IPS DF 4.7 (cell line): ENCODE measurements at regions not wholly inside any gene's neighbourhood (a gene's known extent, or its start where the extent isn't known, plus 50 kb on each side); places are given as distances from the start of the nearest gene placed in this dataset.

Source experiments
- DNase-seq: peaks from one replicate; pipeline ENCODE4 v3.0.0-alpha.2; 2013; ENCODE audit warnings: low spot score; ENCODE audit errors: extremely low read depth

DNA sequence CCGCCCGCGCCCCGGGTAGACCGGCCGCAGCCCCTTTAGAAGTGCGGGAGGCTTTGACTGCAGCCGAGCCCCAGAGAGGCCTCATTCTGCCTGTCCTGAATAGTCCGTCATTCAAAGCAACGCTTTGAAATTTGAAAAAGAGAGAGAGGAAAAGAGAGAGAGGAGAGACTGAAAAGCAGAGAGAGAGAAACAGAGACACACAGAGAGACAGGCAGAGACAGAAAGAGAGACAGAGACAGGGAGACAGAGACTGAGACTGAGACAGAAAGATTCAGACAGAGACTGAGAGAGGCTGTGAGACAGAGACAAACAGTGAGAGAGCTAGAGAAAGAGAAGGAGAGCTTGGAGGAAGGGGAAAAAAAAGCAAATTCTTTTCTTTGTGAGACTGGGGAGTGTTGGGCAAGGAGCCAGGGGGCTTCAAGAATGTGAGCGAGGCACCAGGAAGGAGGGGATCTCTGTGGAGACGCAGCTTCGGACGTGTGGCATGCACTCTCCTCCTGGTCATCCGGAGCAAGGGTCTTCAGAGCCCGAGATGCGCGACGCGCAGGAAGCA lies 73.1 kb downstream of the MYCN start:
- DNase-seq: no peak

DNA sequence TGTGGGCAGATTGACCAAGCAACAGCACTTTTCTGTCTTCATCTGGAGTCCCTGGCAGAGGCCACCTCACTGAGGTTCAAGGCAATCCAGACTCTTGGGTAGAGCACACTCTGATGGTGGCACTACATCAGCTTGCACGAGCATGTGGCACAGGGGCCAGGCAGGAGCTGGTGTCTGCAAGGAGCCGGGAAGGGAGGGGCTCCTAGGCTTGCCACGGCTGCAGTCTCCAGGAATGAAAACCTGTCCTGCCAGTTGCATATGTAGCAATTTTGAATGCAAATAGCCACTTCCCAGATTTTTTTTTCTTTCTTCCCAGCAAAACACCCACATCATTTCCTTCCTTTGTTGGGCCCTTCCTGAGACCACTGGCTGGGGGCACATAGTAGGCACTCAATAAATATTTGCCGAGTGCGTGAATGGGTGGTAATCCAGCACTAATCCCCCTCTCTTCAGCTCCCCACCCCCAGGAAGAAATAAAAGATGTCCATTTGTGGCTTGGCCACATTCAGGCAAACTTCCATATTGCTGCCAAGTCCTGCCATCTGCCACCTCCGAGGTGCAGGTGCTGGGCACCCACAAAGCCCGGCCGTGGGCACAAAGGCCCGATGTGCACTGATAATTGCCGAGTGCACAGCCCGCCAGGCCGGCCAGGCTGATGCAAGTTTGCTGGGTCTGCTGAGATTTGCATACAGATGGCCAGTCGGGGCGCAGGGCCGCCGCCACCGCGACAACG lies 72.4 kb downstream of the MYCN start:
- no peak for DNase-seq

- no peak for DNase-seq
Observed at GRCh38 chr2:16012029-16012596, 71.8 kb downstream of the MYCN start.

DNA sequence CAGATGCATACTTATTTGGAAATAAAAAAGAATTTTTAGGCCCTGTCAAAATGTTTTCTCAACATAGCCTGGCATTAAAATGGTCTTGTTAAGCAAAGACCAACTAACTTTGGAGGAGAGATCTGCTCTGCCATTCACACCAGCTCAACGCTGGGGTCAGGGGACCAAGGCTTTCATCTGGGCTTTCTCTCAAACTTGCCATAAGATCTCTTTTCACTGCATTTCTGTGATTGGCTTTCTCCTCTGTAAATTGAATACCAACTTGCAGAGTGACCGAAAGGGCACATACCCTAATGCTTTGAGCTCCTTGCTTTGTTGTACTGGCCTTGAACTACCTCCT lies 71.2 kb downstream of the MYCN start:
- DNase-seq: no peak

DNA sequence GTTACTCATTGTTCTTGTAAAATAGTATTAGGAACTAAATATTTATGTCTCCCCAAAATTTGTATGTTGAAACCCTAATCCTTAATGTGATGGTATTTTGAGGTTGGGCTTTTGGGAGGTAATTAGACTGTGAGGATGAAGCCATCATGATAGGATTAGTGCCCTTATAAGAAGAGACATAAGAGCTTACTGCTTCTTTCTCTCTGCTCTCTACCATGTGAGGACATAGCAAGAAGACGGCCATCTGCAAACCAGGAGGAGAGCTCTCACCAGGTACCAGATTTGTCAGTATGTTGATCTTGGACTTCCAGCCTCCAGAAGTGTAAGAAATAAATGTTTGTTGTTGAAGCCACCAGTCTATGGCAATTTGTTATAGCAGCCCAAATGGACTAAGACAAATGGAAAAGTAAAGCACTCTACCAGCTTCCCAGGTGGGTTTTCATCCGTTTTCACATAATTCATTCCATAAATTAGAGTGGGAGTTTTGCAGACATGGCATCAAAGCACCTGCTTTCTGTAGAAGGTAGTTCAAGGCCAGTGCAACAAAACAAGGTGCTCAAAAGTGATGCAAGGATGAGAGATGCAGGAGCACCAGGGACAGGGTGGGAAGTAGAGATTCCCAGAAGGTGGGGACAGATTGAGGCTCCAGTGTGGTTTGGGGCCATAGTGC lies 70.7 kb downstream of the MYCN start:
- DNase-seq: no peak

- DNase-seq: no peak
Observed at GRCh38 chr2:16010011-16010410, 69.7 kb downstream of the MYCN start.

DNA sequence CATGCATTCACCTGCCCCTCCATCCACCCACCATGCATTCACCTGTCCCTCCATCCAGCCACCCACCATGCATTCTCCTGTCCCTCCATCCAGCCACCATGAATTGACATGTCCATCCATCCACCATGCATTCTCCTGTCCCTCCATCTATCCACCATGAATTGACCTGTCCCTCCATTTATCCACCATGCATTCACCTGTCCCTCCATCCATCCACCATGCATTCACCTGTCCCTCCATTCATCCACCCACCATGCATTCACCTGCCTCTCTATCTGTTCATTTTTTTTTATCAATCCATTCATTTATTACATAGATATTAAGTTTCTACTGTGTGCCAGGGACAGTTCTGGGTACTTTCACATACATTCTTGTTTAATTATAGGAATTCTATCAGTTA lies 69.2 kb downstream of the MYCN start:
- DNase-seq: no peak

DNA sequence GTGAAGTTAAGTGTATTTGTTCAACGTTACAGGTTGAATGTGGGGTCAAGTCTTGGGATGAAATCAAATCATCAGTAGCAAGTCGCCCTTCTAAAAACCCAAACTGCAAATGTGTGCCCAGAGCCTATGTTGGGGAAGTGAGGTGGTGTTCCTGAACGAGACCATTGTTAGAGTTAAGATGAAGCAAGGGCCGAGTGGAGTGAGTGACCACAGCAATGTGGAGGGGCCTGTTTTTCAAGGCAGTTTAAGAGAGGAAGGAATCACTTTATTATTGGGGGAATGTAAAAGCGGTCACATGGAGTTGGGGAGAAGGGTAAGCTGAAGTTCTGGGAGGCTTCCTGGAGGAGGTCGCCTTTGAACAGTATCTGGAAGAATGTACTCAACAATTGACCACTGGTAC lies 68.5 kb downstream of the MYCN start:
- DNase-seq: no peak

- no peak for DNase-seq
Observed at GRCh38 chr2:16008331-16008850, 68.0 kb downstream of the MYCN start.

DNA sequence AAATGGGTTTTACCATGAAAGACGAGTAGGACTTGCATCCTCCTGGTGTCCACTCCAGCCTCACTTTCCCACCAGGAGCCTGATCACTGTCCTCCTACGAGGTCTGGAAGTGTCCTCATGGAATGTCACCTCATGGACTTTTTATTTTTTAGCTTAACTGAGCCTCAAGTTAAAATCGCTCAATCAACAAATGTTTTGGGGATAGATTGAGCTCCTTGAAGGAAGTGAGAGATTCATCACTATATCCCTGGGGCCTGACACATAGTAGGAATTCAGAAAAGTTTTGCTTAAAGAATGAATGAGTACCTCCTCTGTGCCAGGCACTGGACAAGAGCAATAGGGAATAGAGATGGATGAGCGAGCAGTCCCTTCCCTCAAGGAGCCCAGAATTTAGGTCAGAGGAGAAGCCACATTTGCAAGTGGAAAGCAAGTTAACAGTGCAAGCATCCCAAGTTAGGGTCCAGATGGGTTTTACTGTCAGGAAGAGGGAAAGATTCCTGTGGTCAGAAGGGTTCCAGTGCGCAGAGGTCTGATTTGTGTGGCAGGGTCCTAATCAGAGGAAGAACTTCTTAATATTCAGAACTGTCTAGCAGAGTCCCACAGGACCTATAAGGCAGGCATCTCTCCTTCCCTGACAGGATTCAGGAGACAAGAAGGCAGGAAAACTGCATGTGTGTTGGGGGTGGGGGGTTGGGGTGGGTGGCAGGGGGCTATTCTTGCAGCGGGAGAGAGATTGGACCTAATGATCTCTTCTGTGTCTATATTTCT lies 67.0 kb downstream of the MYCN start:
- no peak for DNase-seq

- no peak for DNase-seq
Observed at GRCh38 chr2:16006537-16007166, 66.3 kb downstream of the MYCN start.

DNA sequence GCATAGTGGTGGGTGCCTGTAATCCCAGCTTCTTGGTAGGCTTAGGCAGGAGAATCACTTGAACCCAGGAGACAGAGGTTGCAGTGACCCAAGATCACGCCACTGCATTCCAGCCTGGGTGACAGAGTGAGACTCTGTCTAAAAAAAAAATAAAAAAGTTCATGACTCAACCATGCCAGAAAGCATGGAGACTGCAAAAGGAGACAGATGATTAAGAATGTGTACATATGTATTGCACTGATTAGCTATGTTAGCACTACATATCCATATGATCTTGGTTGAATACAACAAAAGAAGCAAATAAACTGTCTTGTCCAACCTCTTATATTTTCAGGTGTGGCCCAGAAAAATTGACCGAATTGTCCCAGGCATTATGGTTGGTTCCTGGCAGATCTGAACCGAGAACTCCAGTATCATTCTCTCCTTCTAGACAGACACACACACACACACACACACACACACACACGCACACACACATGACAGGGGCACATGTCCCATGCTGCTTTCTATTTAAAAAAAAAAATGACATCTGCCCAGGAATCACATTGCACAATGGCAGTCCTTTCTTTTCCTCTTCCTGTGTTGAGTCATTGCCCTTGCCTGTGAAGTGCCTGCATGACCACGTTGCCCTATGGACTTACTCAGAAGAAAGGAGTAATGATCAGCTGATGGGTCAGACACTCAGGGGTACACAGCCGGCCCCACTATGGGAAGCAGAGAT lies 65.6 kb downstream of the MYCN start:
- DNase-seq: no peak

GRCh38 chr2:16005389-16005788 lies 65.0 kb downstream of the MYCN start:
- no peak for DNase-seq

GRCh38 chr2:16003809-16004208 lies 63.5 kb downstream of the MYCN start:
- no peak for DNase-seq

- DNase-seq: no peak
Observed at GRCh38 chr2:16003152-16003551, 62.8 kb downstream of the MYCN start.

GRCh38 chr2:16002575-16002974 lies 62.2 kb downstream of the MYCN start:
- DNase-seq: no peak

DNA sequence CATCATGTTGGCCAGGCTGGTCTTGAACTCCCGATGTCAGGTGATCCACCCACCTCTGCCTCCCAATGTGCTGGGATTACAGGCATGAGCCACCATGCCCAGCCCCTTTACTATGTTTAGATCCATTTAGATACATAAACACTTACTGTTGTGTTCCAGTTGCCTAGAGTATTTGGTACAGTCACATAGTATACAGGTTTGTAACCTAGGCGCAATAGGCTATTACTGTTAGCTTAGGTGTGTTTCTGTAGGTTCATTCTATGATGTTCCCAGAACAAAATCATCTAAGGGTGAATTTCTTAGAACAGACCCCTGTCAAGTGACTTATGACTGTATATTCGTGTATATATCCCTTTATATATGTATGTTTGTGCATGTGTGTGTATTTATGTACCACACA lies 61.8 kb downstream of the MYCN start:
- DNase-seq: no peak

DNA sequence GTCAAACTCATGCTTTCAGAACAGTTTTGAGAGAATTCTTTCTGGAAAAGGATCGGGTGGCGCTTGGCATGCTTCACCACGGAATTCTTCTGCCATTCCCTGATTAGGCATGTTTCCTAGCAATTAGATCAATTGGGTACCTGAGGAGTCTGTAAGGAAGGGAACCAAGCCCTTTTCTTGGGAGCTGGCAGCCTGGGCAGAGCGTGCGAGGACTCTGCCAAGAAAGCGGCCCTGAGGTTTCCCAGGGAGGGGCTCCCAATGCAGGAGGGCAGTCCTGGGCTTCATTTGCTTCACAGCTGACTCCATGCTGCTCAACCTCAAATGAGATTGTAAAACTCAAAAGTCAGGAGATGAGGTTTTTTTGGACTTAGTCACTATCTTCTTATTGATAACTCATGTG lies 60.3 kb downstream of the MYCN start:
- DNase-seq: no peak

- DNase-seq: no peak
Observed at GRCh38 chr2:15999596-16000469, 59.5 kb downstream of the MYCN start.
